Lower leg skin (tissue), 3 donors: ENCODE measurements at regions not wholly inside any gene's neighbourhood (a gene's known extent, or its start where the extent isn't known, plus 50 kb on each side); places are given as distances from the start of the nearest gene placed in this dataset.

ENCODE experiments used
- CTCF ChIP-seq, 3 donors: fragments of 450-650 bp; IDR thresholded peaks; one replicate each; pipeline ENCODE4 v1.5.1; 2016; ENCODE audit warnings: antibody characterized with exemption in 3 of 3, mild to moderate bottlenecking in 3 of 3, moderate library complexity in 2 of 3
- POLR2A ChIP-seq, 2 donors: fragments of 450-650 bp; IDR thresholded peaks; one replicate each; pipeline ENCODE4 v1.6.1; 2016 to 2017; ENCODE audit warnings: antibody characterized with exemption in 2 of 2, mild to moderate bottlenecking in 1 of 2, moderate library complexity in 1 of 2

GRCh38 chr1:29671446-29672356, 435.4 kb downstream of the PTPRU start:
- no peak for TF ChIP-seq CTCF (IDR thresholded peaks at IDR 0.05)
- TF ChIP-seq POLR2A (IDR thresholded peaks at IDR 0.05), result no peak
